ENCODE measurements at regions not wholly inside any gene's neighbourhood (a gene's known extent, or its start where the extent isn't known, plus 50 kb on each side); places are given as distances from the start of the nearest gene placed in this dataset.

GRCh38 chr2:138979131-138979785 is 199.1 kb upstream of the NXPH2 start:
- H3K4me3 ChIP-seq = no peak overlapping the region
- no peaks in the 10 kb centered on the region for H3K9me3 ChIP-seq
- no peak for DNase-seq
- WGBS, 2 donors (ENCODE audit: low coverage in 1 of 2) = 73 to 87% methylated on average over 4 of the region's 4 CpGs
- in situ Hi-C loops (cut with MboI; ENCODE audit: low pct_ligation_motif_present in 1 of 4, low pct_unique_long_range_greater_than_20kb in 1 of 4, low sequenced_read_pairs in 3 of 4) (no loop called here), intact Hi-C loops (cut with DNase I; ENCODE audit: low total_unique reads) (no loop called here)
- no peaks in the 10 kb centered on the region for H3K27me3 ChIP-seq
- H3K4me1 ChIP-seq = no peaks in the 10 kb centered on the region
- no peaks in the 10 kb centered on the region for H3K36me3 ChIP-seq
- H3K27ac ChIP-seq = no peak overlapping the region
- no peak for TF ChIP-seq CTCF (IDR thresholded peaks at IDR 0.05)
- TF ChIP-seq POLR2AphosphoS5 (IDR thresholded peaks at IDR 0.05) = no peak
- TF ChIP-seq EP300 (IDR thresholded peaks at IDR 0.05; ENCODE audit: low read depth) = no peak
- TF ChIP-seq POLR2A (IDR thresholded peaks at IDR 0.05) = no peak

- H3K9me3 ChIP-seq = no peaks in the 10 kb centered on the region
Measured at GRCh38 chr2:138974651-138975050, 194.5 kb upstream of the NXPH2 start.

GRCh38 chr2:138964418-138964817 is 184.2 kb upstream of the NXPH2 start:
- Histone ChIP-seq H3K27ac (no peak overlapping the region), H3K27me3 (no peaks in the 10 kb centered on the region), H3K9me3 (no peaks in the 10 kb centered on the region), H3K4me3 (no peak overlapping the region), H3K4me1 (no peaks in the 10 kb centered on the region), H3K36me3 (no peaks in the 10 kb centered on the region)
- DNase-seq = no peak
- intact Hi-C loops (cut with DNase I; ENCODE audit: low total_unique reads) (no loop called here), in situ Hi-C loops (cut with MboI; ENCODE audit: low pct_ligation_motif_present in 1 of 4, low pct_unique_long_range_greater_than_20kb in 1 of 4, low sequenced_read_pairs in 3 of 4) (no loop called here)
- 61% methylated on average over 1 of the region's 1 CpG; no CpG with 5 or more reads in 1 of the 2 donors for WGBS, 2 donors (ENCODE audit: low coverage in 1 of 2)
- TF ChIP-seq CTCF (IDR thresholded peaks at IDR 0.05) (no peak), POLR2AphosphoS5 (IDR thresholded peaks at IDR 0.05) (no peak), POLR2A (IDR thresholded peaks at IDR 0.05) (no peak), EP300 (IDR thresholded peaks at IDR 0.05; ENCODE audit: low read depth) (no peak)

More at GRCh38 chr2:138974651-138975050, 194.5 kb upstream of the NXPH2 start:
- Histone ChIP-seq H3K4me1 (no peaks in the 10 kb centered on the region), H3K4me3 (no peak overlapping the region), H3K27ac (no peak overlapping the region), H3K36me3 (no peaks in the 10 kb centered on the region), H3K27me3 (no peaks in the 10 kb centered on the region)
- intact Hi-C loops (cut with DNase I; ENCODE audit: low total_unique reads) (no loop called here), in situ Hi-C loops (cut with MboI; ENCODE audit: low pct_ligation_motif_present in 1 of 4, low pct_unique_long_range_greater_than_20kb in 1 of 4, low sequenced_read_pairs in 3 of 4) (no loop called here)
- DNase-seq = no peak
- WGBS, 2 donors (ENCODE audit: low coverage in 1 of 2) = 64 to 71% methylated on average over 1 of the region's 1 CpG
- TF ChIP-seq EP300 (IDR thresholded peaks at IDR 0.05; ENCODE audit: low read depth) = no peak

GRCh38 chr2:138962686-138963085 is 182.5 kb upstream of the NXPH2 start:
- Histone ChIP-seq H3K27me3 (no peaks in the 10 kb centered on the region), H3K4me3 (no peak overlapping the region), H3K27ac (no peak overlapping the region), H3K9me3 (no peaks in the 10 kb centered on the region), H3K36me3 (no peaks in the 10 kb centered on the region), H3K4me1 (no peaks in the 10 kb centered on the region)
- intact Hi-C loops (cut with DNase I; ENCODE audit: low total_unique reads) (no loop called here), in situ Hi-C loops (cut with MboI; ENCODE audit: low pct_ligation_motif_present in 1 of 4, low pct_unique_long_range_greater_than_20kb in 1 of 4, low sequenced_read_pairs in 3 of 4) (no loop called here)
- 66 to 77% methylated on average over 3 to 5 of the region's 5 CpGs for WGBS, 2 donors (ENCODE audit: low coverage in 1 of 2)
- DNase-seq = no peak
- TF ChIP-seq POLR2A (IDR thresholded peaks at IDR 0.05) = no peak
- TF ChIP-seq POLR2AphosphoS5 (IDR thresholded peaks at IDR 0.05) = no peak
- TF ChIP-seq CTCF (IDR thresholded peaks at IDR 0.05) = no peak
- no peak for TF ChIP-seq EP300 (IDR thresholded peaks at IDR 0.05; ENCODE audit: low read depth)

GRCh38 chr2:138960191-138960590 is 180.0 kb upstream of the NXPH2 start:
- 66 to 72% methylated on average over 4 of the region's 4 CpGs for WGBS, 2 donors (ENCODE audit: low coverage in 1 of 2)
- in situ Hi-C loops (cut with MboI; ENCODE audit: low pct_ligation_motif_present in 1 of 4, low pct_unique_long_range_greater_than_20kb in 1 of 4, low sequenced_read_pairs in 3 of 4) = no loop called here
- Histone ChIP-seq H3K9me3 (no peaks in the 10 kb centered on the region), H3K36me3 (no peaks in the 10 kb centered on the region), H3K27ac (no peak overlapping the region), H3K4me1 (no peaks in the 10 kb centered on the region), H3K4me3 (no peak overlapping the region), H3K27me3 (no peaks in the 10 kb centered on the region)
- no peak for DNase-seq
- intact Hi-C loops (cut with DNase I; ENCODE audit: low total_unique reads) = no loop called here
- no peak for TF ChIP-seq POLR2AphosphoS5 (IDR thresholded peaks at IDR 0.05)
- TF ChIP-seq CTCF (IDR thresholded peaks at IDR 0.05) = no peak
- no peak for TF ChIP-seq POLR2A (IDR thresholded peaks at IDR 0.05)
- TF ChIP-seq EP300 (IDR thresholded peaks at IDR 0.05; ENCODE audit: low read depth) = no peak
